DOHH2 (cell line): ENCODE measurements at regions not wholly inside any gene's neighbourhood (a gene's known extent, or its start where the extent isn't known, plus 50 kb on each side); places are given as distances from the start of the nearest gene placed in this dataset.

Experiments
- H3F3A ChIP-seq: fragments of 200-600 bp; sonication (generic), shearing (Covaris generic); 2 replicates; pipeline ENCODE4 v1.6.0; 2016; ENCODE audit warnings: antibody characterized with exemption, mild to moderate bottlenecking; ENCODE audit not compliant: control insufficient read depth, insufficient read depth
- H3K27ac ChIP-seq: fragments of 200-600 bp; sonication (generic); 2 replicates; pipeline ENCODE4 v1.5.1; 2014; ENCODE audit warnings: low read depth, mild to moderate bottlenecking, low read length, moderate library complexity
- H3K27me3 ChIP-seq: fragments of 200-600 bp; sonication (generic); 2 replicates; pipeline ENCODE4 v1.6.1; 2014; ENCODE audit warnings: mild to moderate bottlenecking, low read length, mixed read lengths; ENCODE audit not compliant: control insufficient read depth
- H3K36me3 ChIP-seq: fragments of 200-600 bp; sonication (generic); 2 replicates; pipeline ENCODE4 v1.6.1; 2014; ENCODE audit warnings: mild to moderate bottlenecking, low read length, moderate library complexity, mixed read lengths; ENCODE audit not compliant: control insufficient read depth
- H3K4me1 ChIP-seq: fragments of 200-600 bp; sonication (generic); 2 replicates; pipeline ENCODE4 v1.6.1; 2014; ENCODE audit warnings: mild to moderate bottlenecking, low read length, mixed read lengths; ENCODE audit not compliant: control insufficient read depth
- H3K4me2 ChIP-seq: fragments of 200-600 bp; sonication (generic); 2 replicates; pipeline ENCODE4 v1.6.0; 2014; ENCODE audit warnings: mild to moderate bottlenecking, low read length, moderate library complexity
- H3K4me3 ChIP-seq: fragments of 200-600 bp; sonication (generic); 2 replicates; pipeline ENCODE4 v1.5.1; 2014; ENCODE audit warnings: mild to moderate bottlenecking, low read length, mixed read lengths
- H3K79me2 ChIP-seq: fragments of 200-600 bp; sonication (generic); 2 replicates; pipeline ENCODE4 v1.6.1; 2014; ENCODE audit warnings: mild to moderate bottlenecking, low read length, mixed read lengths; ENCODE audit not compliant: control insufficient read depth
- H3K9me2 ChIP-seq: fragments of 200-600 bp; sonication (generic); replicated peaks from 2 replicates; pipeline ENCODE4 v1.6.1; 2014; ENCODE audit warnings: mild to moderate bottlenecking, low read length, mixed read lengths; ENCODE audit not compliant: control insufficient read depth
- H3K9me3 ChIP-seq: fragments of 200-600 bp; sonication (generic); 2 replicates; pipeline ENCODE4 v1.6.1; 2014; ENCODE audit warnings: antibody characterized with exemption, low read length, mixed read lengths; ENCODE audit not compliant: control insufficient read depth, insufficient read depth
- H4K20me1 ChIP-seq: fragments of 200-600 bp; sonication (generic); 2 replicates; pipeline ENCODE4 v1.6.0; 2014; ENCODE audit warnings: low read depth, mild to moderate bottlenecking, antibody characterized with exemption, low read length, moderate library complexity; ENCODE audit not compliant: control insufficient read depth, insufficient read depth
- CTCF ChIP-seq: fragments of 200-600 bp; sonication (generic); IDR thresholded peaks from one replicate; pipeline ENCODE4 v1.5.1; 2014; ENCODE audit warnings: antibody characterized with exemption, mild to moderate bottlenecking, low read depth, low read length; ENCODE audit not compliant: poor library complexity, severe bottlenecking
- EZH2phosphoT487 ChIP-seq: fragments of 200-600 bp; sonication (generic); IDR thresholded peaks from 2 replicates; pipeline ENCODE4 v1.6.1; 2017; ENCODE audit warnings: borderline replicate concordance, mild to moderate bottlenecking, antibody characterized with exemption, low read length, moderate library complexity, mixed read lengths

GRCh38 chr3:76307556-76307955, 522.2 kb upstream of the ZNF717 start:
- H3F3A ChIP-seq: no peaks in the 10 kb centered on the region
- H3K9me3 ChIP-seq: no peaks in the 10 kb centered on the region
- no peaks in the 10 kb centered on the region for H3K4me1 ChIP-seq
- H3K9me2 ChIP-seq: no peaks in the 10 kb centered on the region
- H3K36me3 ChIP-seq: no peaks in the 10 kb centered on the region
- no peaks in the 10 kb centered on the region for H3K27me3 ChIP-seq
- H3K27ac ChIP-seq: no peak overlapping the region
- no peak for TF ChIP-seq EZH2phosphoT487
- no peak for TF ChIP-seq CTCF
- H3K4me3 ChIP-seq: no peak overlapping the region
- no peaks in the 10 kb centered on the region for H3K79me2 ChIP-seq
- H3K4me2 ChIP-seq: no peak overlapping the region
- H4K20me1 ChIP-seq: no peaks in the 10 kb centered on the region

- Histone ChIP-seq H3K9me3 (no peaks in the 10 kb centered on the region), H3K36me3 (no peaks in the 10 kb centered on the region), H3K4me1 (no peaks in the 10 kb centered on the region), H3K4me3 (no peak overlapping the region), H3K9me2 (no peaks in the 10 kb centered on the region), H3K79me2 (no peaks in the 10 kb centered on the region), H3K27ac (no peak overlapping the region), H3K27me3 (no peaks in the 10 kb centered on the region), H3F3A (no peaks in the 10 kb centered on the region), H3K4me2 (no peak overlapping the region), H4K20me1 (no peaks in the 10 kb centered on the region)
- TF ChIP-seq EZH2phosphoT487: no peak
- TF ChIP-seq CTCF: no peak
Observed at GRCh38 chr3:76308541-76308940, 523.2 kb upstream of the ZNF717 start.

GRCh38 chr3:76310089-76310488, 524.7 kb upstream of the ZNF717 start:
- H3K4me1 ChIP-seq: no peaks in the 10 kb centered on the region
- H3K36me3 ChIP-seq: no peaks in the 10 kb centered on the region
- no peak overlapping the region for H3K4me2 ChIP-seq
- no peak overlapping the region for H3K27ac ChIP-seq
- no peaks in the 10 kb centered on the region for H4K20me1 ChIP-seq
- no peaks in the 10 kb centered on the region for H3K27me3 ChIP-seq
- TF ChIP-seq EZH2phosphoT487 (no peak), CTCF (no peak)
- H3K9me2 ChIP-seq: no peaks in the 10 kb centered on the region
- H3K9me3 ChIP-seq: no peaks in the 10 kb centered on the region
- no peak overlapping the region for H3K4me3 ChIP-seq
- H3F3A ChIP-seq: no peaks in the 10 kb centered on the region
- no peaks in the 10 kb centered on the region for H3K79me2 ChIP-seq

GRCh38 chr3:76310667-76311066, 525.3 kb upstream of the ZNF717 start:
- TF ChIP-seq EZH2phosphoT487 (no peak), CTCF (no peak)
- Histone ChIP-seq H3K9me3 (no peaks in the 10 kb centered on the region), H3K4me3 (no peak overlapping the region), H4K20me1 (no peaks in the 10 kb centered on the region), H3K36me3 (no peaks in the 10 kb centered on the region), H3K27ac (no peak overlapping the region), H3K27me3 (no peaks in the 10 kb centered on the region), H3K4me2 (no peak overlapping the region), H3K79me2 (no peaks in the 10 kb centered on the region), H3F3A (no peaks in the 10 kb centered on the region), H3K9me2 (no peaks in the 10 kb centered on the region), H3K4me1 (no peaks in the 10 kb centered on the region)
